Keratinocyte (primary cell): ENCODE measurements at regions not wholly inside any gene's neighbourhood (a gene's known extent, or its start where the extent isn't known, plus 50 kb on each side); places are given as distances from the start of the nearest gene placed in this dataset.

ENCODE experiments used
- DNase-seq: peaks from one replicate; pipeline ENCODE4 v3.0.0-alpha.2; 2011; ENCODE audit warnings: low read depth, missing footprints, low spot score
- FAIRE-seq: peaks from 2 replicates; lab custom pipeline; 2011; peaks lifted over from hg19 to GRCh38; lab: Jason Lieb, UNC
- H2AFZ ChIP-seq: 2 replicates; pipeline ENCODE4 v1.6.0; 2012; ENCODE audit warnings: low read length, control low read depth, inconsistent platforms; ENCODE audit not compliant: control insufficient read depth
- H3K27ac ChIP-seq: 2 replicates; pipeline ENCODE4 v1.5.1; 2011; ENCODE audit warnings: low read length; ENCODE audit not compliant: control insufficient read depth, insufficient read depth
- H3K27me3 ChIP-seq: 3 replicates; pipeline ENCODE4 v1.6.0; 2011; ENCODE audit warnings: low read length; ENCODE audit not compliant: control insufficient read depth, insufficient read depth; ENCODE audit errors: extremely low read depth
- H3K36me3 ChIP-seq, 2 experiments: 2 replicates in 1 of 2; 3 replicates in 1 of 2; pipeline ENCODE4 v1.5.1; 2011; ENCODE audit warnings: low read length in 2 of 2, mild to moderate bottlenecking in 1 of 2; ENCODE audit not compliant: control insufficient read depth in 2 of 2, insufficient read depth in 2 of 2; ENCODE audit errors: extremely low read depth in 1 of 2
- H3K4me1 ChIP-seq: 3 replicates; pipeline ENCODE4 v1.5.1; 2011; ENCODE audit warnings: low read length; ENCODE audit not compliant: control insufficient read depth, insufficient read depth; ENCODE audit errors: extremely low read depth
- H3K4me2 ChIP-seq: 3 replicates; pipeline ENCODE4 v1.6.0; 2011; ENCODE audit warnings: low read depth, low read length; ENCODE audit not compliant: control insufficient read depth, insufficient read depth; ENCODE audit errors: extremely low read depth
- H3K4me3 ChIP-seq, 3 experiments: fragments of 200-600 bp in 1 of 3; sonication (generic) in 1 of 3; 2 replicates in 2 of 3; 3 replicates in 1 of 3; pipeline ENCODE4 v1.5.1; 2011 to 2016; ENCODE audit warnings: low read length in 3 of 3, mild to moderate bottlenecking in 3 of 3, control low read depth in 2 of 3, inconsistent platforms in 1 of 3, low read depth in 1 of 3, mixed read lengths in 1 of 3, mixed run types in 1 of 3, moderate library complexity in 1 of 3; ENCODE audit not compliant: control insufficient read depth in 2 of 3, insufficient read depth in 2 of 3; ENCODE audit errors: extremely low read depth in 1 of 3
- H3K79me2 ChIP-seq: 2 replicates; pipeline ENCODE4 v1.6.0; 2012; ENCODE audit warnings: low read length; ENCODE audit not compliant: control insufficient read depth, insufficient read depth
- H3K9ac ChIP-seq: 3 replicates; pipeline ENCODE4 v1.6.0; 2011; ENCODE audit warnings: low read length; ENCODE audit not compliant: control insufficient read depth, insufficient read depth; ENCODE audit errors: extremely low read depth
- H3K9me1 ChIP-seq: 3 replicates; pipeline ENCODE4 v1.6.0; 2011; ENCODE audit warnings: low read length; ENCODE audit not compliant: control insufficient read depth, insufficient read depth; ENCODE audit errors: extremely low read depth
- H3K9me3 ChIP-seq: 2 replicates; pipeline ENCODE4 v1.5.1; 2012; ENCODE audit warnings: low read depth, low read length; ENCODE audit not compliant: control insufficient read depth
- H4K20me1 ChIP-seq: 3 replicates; pipeline ENCODE4 v1.6.0; 2011; ENCODE audit warnings: low read length; ENCODE audit not compliant: control insufficient read depth, insufficient read depth; ENCODE audit errors: extremely low read depth
- EZH2 ChIP-seq: IDR thresholded peaks from one replicate; pipeline ENCODE4 v1.6.1; 2012; ENCODE audit warnings: inconsistent platforms, mild to moderate bottlenecking, low read length, moderate library complexity
- dilution Hi-C: fragments of 300-500 bp; cut with MboI; formaldehyde crosslinking; loops from one replicate; pipeline ENCODE4 v1.7.0; 2020; ENCODE audit warnings: low sequenced_read_pairs; ENCODE audit not compliant: extremely low pct_ligation_motif_present
- TF ChIP-seq, protein P1 (sequence below), 3 experiments: IDR thresholded peaks in 1 of 3; conservative IDR thresholded peaks in 1 of 3; optimal IDR thresholded peaks in 1 of 3; 2 replicates in 2 of 3; 3 replicates in 1 of 3; pipeline versions ENCODE3 to v1.5.1; 2011; ENCODE audit warnings: low read length in 3 of 3, mild to moderate bottlenecking in 3 of 3, moderate library complexity in 2 of 3, control low read depth in 1 of 3, inconsistent platforms in 1 of 3; ENCODE audit not compliant: insufficient read depth in 2 of 3; ENCODE audit errors: extremely low read depth in 1 of 3

DNA sequence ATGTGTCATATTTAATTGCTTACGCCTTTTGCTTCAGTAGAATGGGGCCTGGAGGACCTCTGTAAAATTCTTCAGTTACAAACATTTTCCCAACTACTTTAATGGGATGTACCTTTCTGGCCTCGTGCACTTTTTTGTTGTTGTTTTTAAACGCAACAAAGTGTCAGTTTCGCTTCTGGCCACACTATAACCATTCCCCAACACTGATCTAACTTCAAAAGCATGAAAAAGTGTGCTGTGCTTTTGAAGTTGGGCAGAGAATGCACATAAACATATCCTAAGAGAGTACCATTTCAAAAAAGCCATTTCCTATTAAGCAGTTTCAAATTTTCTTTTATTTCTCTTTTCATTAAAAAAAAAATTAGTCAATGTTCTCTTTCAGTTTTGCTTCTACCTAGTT, 435.8 kb downstream of the CNTN6 start:
- no peaks in the 10 kb centered on the region for H3K4me1 ChIP-seq
- FAIRE-seq (no peak), DNase-seq (no peak)
- H2AFZ ChIP-seq = no peak overlapping the region
- no peak overlapping the region for H3K9ac ChIP-seq
- H4K20me1 ChIP-seq = no peaks in the 10 kb centered on the region
- no peaks in the 10 kb centered on the region for H3K9me1 ChIP-seq
- H3K9me3 ChIP-seq = no peaks in the 10 kb centered on the region
- H3K27me3 ChIP-seq = no peaks in the 10 kb centered on the region
- H3K36me3 ChIP-seq = no peaks in the 10 kb centered on the region
- dilution Hi-C loops = no loop called here
- TF ChIP-seq EZH2 = no peak
- TF ChIP-seq, protein P1, sequence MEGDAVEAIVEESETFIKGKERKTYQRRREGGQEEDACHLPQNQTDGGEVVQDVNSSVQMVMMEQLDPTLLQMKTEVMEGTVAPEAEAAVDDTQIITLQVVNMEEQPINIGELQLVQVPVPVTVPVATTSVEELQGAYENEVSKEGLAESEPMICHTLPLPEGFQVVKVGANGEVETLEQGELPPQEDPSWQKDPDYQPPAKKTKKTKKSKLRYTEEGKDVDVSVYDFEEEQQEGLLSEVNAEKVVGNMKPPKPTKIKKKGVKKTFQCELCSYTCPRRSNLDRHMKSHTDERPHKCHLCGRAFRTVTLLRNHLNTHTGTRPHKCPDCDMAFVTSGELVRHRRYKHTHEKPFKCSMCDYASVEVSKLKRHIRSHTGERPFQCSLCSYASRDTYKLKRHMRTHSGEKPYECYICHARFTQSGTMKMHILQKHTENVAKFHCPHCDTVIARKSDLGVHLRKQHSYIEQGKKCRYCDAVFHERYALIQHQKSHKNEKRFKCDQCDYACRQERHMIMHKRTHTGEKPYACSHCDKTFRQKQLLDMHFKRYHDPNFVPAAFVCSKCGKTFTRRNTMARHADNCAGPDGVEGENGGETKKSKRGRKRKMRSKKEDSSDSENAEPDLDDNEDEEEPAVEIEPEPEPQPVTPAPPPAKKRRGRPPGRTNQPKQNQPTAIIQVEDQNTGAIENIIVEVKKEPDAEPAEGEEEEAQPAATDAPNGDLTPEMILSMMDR (optimal IDR thresholded peaks at IDR 0.05 in 1 of 3, IDR thresholded peaks at IDR 0.05 in 1 of 3, conservative IDR thresholded peaks at IDR 0.05 in 1 of 3; ENCODE audit: extremely low read depth in 1 of 3, insufficient read depth in 2 of 3, low read length in 3 of 3) = no peak
- no peak overlapping the region for H3K4me2 ChIP-seq
- H3K4me3 ChIP-seq = no peak overlapping the region
- H3K27ac ChIP-seq = no peak overlapping the region
- H3K79me2 ChIP-seq = no peaks in the 10 kb centered on the region

DNA sequence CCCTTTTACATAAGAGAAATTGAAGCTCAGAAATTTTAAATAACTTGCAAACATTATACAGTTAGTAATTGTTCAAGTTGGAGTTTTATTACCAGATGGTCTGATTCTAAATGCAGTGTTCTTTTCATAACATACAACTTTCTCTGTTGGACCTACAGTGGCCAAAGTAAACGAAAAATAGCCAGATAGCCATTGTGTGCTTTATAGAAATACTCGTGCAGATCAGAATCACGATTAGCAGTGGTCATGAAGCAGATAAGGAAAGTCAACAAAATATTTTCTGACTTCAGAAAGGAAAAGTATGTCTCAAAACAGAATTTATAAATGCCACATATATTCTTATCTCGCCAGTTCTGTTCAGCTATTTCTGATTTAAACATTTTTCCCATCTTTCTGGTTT, 436.9 kb downstream of the CNTN6 start:
- Histone ChIP-seq H3K79me2 (no peaks in the 10 kb centered on the region), H3K4me1 (no peaks in the 10 kb centered on the region), H2AFZ (no peak overlapping the region), H3K9me3 (no peaks in the 10 kb centered on the region), H3K27me3 (no peaks in the 10 kb centered on the region), H4K20me1 (no peaks in the 10 kb centered on the region), H3K27ac (no peak overlapping the region), H3K4me3 (no peak overlapping the region), H3K9me1 (no peaks in the 10 kb centered on the region), H3K4me2 (no peak overlapping the region), H3K9ac (no peak overlapping the region), H3K36me3 (no peaks in the 10 kb centered on the region)
- FAIRE-seq (no peak), DNase-seq (no peak)
- dilution Hi-C loops = no loop called here
- no peak for TF ChIP-seq EZH2
- TF ChIP-seq, protein P1 (optimal IDR thresholded peaks at IDR 0.05 in 1 of 3, IDR thresholded peaks at IDR 0.05 in 1 of 3, conservative IDR thresholded peaks at IDR 0.05 in 1 of 3; ENCODE audit: extremely low read depth in 1 of 3, insufficient read depth in 2 of 3, low read length in 3 of 3) = no peak
